HepG2 (cell line): ENCODE measurements at regions not wholly inside any gene's neighbourhood (a gene's known extent, or its start where the extent isn't known, plus 50 kb on each side); places are given as distances from the start of the nearest gene placed in this dataset.

ENCODE experiments used
- ATAC-seq: fragments of 200-7000 bp; cut with Tn5 transposase; 3 replicates; pipeline ENCODE4 v1.9.1; 2020; ENCODE audit warnings: mild to moderate bottlenecking, moderate library complexity
- BruUV-seq: library from RNA; stranded (reverse); fragments of 400-500 nt; replicated peaks from 2 replicates; lab custom pipeline; 2021; lab: Mats Ljungman, UMichigan
- CTCF ChIA-PET: fragments of 300-600 bp; formaldehyde crosslinking; extraction: SDS; loops from one replicate; lab custom pipeline; 2021; ENCODE audit warnings: low total read pairs, inconsistent platforms, low intra/inter-chr PET ratio; lab: Yijun Ruan, JAX
- POLR2A ChIA-PET: fragments of 350-600 bp; sonication (Branson Sonifier 250); formaldehyde crosslinking; loops from one replicate; lab custom pipeline; 2020; ENCODE audit warnings: antibody characterized with exemption, inconsistent platforms; lab: Yijun Ruan, JAX
- DNase-seq: peaks from one replicate; pipeline ENCODE4 v3.0.0-alpha.2; 2015; ENCODE audit warnings: low spot score
- FAIRE-seq: peaks from 3 replicates; lab custom pipeline; 2011; peaks lifted over from hg19 to GRCh38; lab: Jason Lieb, UNC
- H2AFZ ChIP-seq: one replicate; pipeline ENCODE4 v1.6.1; 2011; ENCODE audit warnings: low read length, inconsistent platforms
- H3K27ac ChIP-seq: fragments of 300-600 bp; 3 replicates; pipeline ENCODE4 v1.8.0; 2011; ENCODE audit warnings: mixed run types, mild to moderate bottlenecking, mixed read lengths, low read length, inconsistent platforms; ENCODE audit not compliant: insufficient read depth; ENCODE audit errors: extremely low read length
- H3K27me3 ChIP-seq, 2 experiments: fragments of 200-600 bp in 1 of 2; 2 replicates in 1 of 2; 3 replicates in 1 of 2; pipeline versions ENCODE4 v1.6.0 to v1.8.0; 2011; ENCODE audit warnings: low read length in 2 of 2, mild to moderate bottlenecking in 2 of 2, moderate library complexity in 2 of 2, inconsistent platforms in 1 of 2; ENCODE audit not compliant: insufficient read depth in 2 of 2, control insufficient read depth in 1 of 2
- H3K36me3 ChIP-seq, 2 experiments: fragments of 200-600 bp in 1 of 2; replicated peaks in 1 of 2; 2 replicates in 1 of 2; 3 replicates in 1 of 2; pipeline versions ENCODE4 v1.5.1 to v1.8.0; 2011; ENCODE audit warnings: low read length in 2 of 2, inconsistent platforms in 1 of 2; ENCODE audit not compliant: insufficient read depth in 2 of 2, control insufficient read depth in 1 of 2
- H3K4me1 ChIP-seq: 2 replicates; pipeline ENCODE4 v1.5.1; 2012; ENCODE audit warnings: low read length, inconsistent platforms; ENCODE audit not compliant: insufficient read depth
- H3K4me2 ChIP-seq: 2 replicates; pipeline ENCODE4 v1.6.0; 2011; ENCODE audit warnings: low read depth, low read length, inconsistent platforms
- H3K4me3 ChIP-seq, 3 experiments: fragments of 200-600 bp in 1 of 3; sonication (generic), shearing (Covaris generic) in 1 of 3; replicated peaks in 1 of 3; 2 replicates each; pipeline ENCODE4 v1.5.1; 2011 to 2016; ENCODE audit warnings: low read length in 3 of 3, inconsistent platforms in 2 of 3, low read depth in 2 of 3, mild to moderate bottlenecking in 2 of 3, control low read depth in 1 of 3, mixed read lengths in 1 of 3; ENCODE audit not compliant: insufficient read depth in 1 of 3
- H3K79me2 ChIP-seq: one replicate; pipeline ENCODE4 v1.6.1; 2011; ENCODE audit warnings: low read length, inconsistent platforms; ENCODE audit not compliant: insufficient read depth
- H3K9ac ChIP-seq: 2 replicates; pipeline ENCODE4 v1.6.0; 2011; ENCODE audit warnings: mild to moderate bottlenecking, low read depth, low read length, inconsistent platforms; ENCODE audit not compliant: insufficient read depth
- H3K9me3 ChIP-seq: 2 replicates; pipeline ENCODE4 v1.5.1; 2012; ENCODE audit warnings: mild to moderate bottlenecking, low read length
- H4K20me1 ChIP-seq: 2 replicates; pipeline ENCODE4 v1.6.0; 2011; ENCODE audit warnings: inconsistent platforms, mild to moderate bottlenecking, low read length, moderate library complexity; ENCODE audit not compliant: insufficient read depth
- AFF4 ChIP-seq: sonication (generic); formaldehyde crosslinking; IDR thresholded peaks from 2 replicates; pipeline ENCODE4 v1.4.0; 2020; ENCODE audit warnings: missing genetic modification reagents
- CEBPB ChIP-seq: IDR thresholded peaks from 2 replicates; pipeline ENCODE4 v1.6.1; 2011; ENCODE audit warnings: low read depth, low read length, improper control_type of control experiment, borderline replicate concordance
- MAFG ChIP-seq: sonication (generic); formaldehyde crosslinking; IDR thresholded peaks from 2 replicates; pipeline ENCODE4 v1.5.1; 2020; ENCODE audit warnings: mild to moderate bottlenecking, missing genetic modification reagents
- WGBS: methylation state at CpG from one replicate; pipeline ENCODE4 v1.1.6; 2017; ENCODE audit warnings: low lambda C conversion rate; 5-methylcytosine and 5-hydroxymethylcytosine counted together
- in situ Hi-C: cut with HindIII; loops from 2 replicates; pipeline ENCODE4 v1.10.0; 2017; ENCODE audit warnings: low pct_unique_long_range_greater_than_20kb; ENCODE audit not compliant: extremely low pct_ligation_motif_present
- intact Hi-C: fragments of 100-400 bp; cut with micrococcal nuclease; formaldehyde crosslinking; loops from one replicate; pipeline ENCODE4 v1.10.0; 2022; ENCODE audit not compliant: unreplicated experiment
- TF ChIP-seq, protein P1 (sequence below): sonication (generic); formaldehyde crosslinking; IDR thresholded peaks from 2 replicates; pipeline ENCODE4 v1.8.0; 2022; ENCODE audit warnings: mild to moderate bottlenecking, missing genetic modification reagents; ENCODE audit not compliant: insufficient replicate concordance

- intact Hi-C loops (no loop called here), in situ Hi-C loops (no loop called here)
- no peaks in the 10 kb centered on the region for H3K9me3 ChIP-seq
- no peak overlapping the region for H2AFZ ChIP-seq
- no peak overlapping the region for H3K4me3 ChIP-seq
- FAIRE-seq (no peak), ATAC-seq (no peak), DNase-seq (no peak)
- H3K4me2 ChIP-seq: no peak overlapping the region
- H3K27ac ChIP-seq: no peak overlapping the region
- 4% methylated on average over 2 of the region's 2 CpGs for WGBS
- BruUV-seq: no TSS peak
- H3K36me3 ChIP-seq: no peaks in the 10 kb centered on the region
- ChIA-PET CTCF (no interaction called here), POLR2A (no interaction called here)
- peaks cover 0 to 9% of the 10 kb centered on the region in 2 experiments; a peak in 2 of 5 replicates for H3K27me3 ChIP-seq
- no peak overlapping the region for H3K9ac ChIP-seq
- H3K4me1 ChIP-seq: no peaks in the 10 kb centered on the region
- H4K20me1 ChIP-seq: no peaks in the 10 kb centered on the region
- H3K79me2 ChIP-seq: no peaks in the 10 kb centered on the region
- TF ChIP-seq MAFG (CRISPR knock-in tag) (no peak), AFF4 (no peak), CEBPB (peak; percentile 33; the same call in 1 of the 2 replicates)
- TF ChIP-seq, protein P1, sequence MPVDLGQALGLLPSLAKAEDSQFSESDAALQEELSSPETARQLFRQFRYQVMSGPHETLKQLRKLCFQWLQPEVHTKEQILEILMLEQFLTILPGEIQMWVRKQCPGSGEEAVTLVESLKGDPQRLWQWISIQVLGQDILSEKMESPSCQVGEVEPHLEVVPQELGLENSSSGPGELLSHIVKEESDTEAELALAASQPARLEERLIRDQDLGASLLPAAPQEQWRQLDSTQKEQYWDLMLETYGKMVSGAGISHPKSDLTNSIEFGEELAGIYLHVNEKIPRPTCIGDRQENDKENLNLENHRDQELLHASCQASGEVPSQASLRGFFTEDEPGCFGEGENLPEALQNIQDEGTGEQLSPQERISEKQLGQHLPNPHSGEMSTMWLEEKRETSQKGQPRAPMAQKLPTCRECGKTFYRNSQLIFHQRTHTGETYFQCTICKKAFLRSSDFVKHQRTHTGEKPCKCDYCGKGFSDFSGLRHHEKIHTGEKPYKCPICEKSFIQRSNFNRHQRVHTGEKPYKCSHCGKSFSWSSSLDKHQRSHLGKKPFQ (CRISPR knock-in tag): no peak
These were observed 466.1 kb upstream of the PPP2R3A start for GRCh38 chr3:135499426-135499825.
